SH-SY5Y (cell line): ENCODE measurements at regions not wholly inside any gene's neighbourhood (a gene's known extent, or its start where the extent isn't known, plus 50 kb on each side); places are given as distances from the start of the nearest gene placed in this dataset.

Experiments
- GATA2 ChIP-seq: IDR thresholded peaks from 2 replicates; pipeline ENCODE4 v1.6.1; 2011; ENCODE audit warnings: mild to moderate bottlenecking, low read depth, low read length
- GATA3 ChIP-seq: IDR thresholded peaks from 2 replicates; pipeline ENCODE4 v1.6.1; 2011; ENCODE audit warnings: low read depth, mild to moderate bottlenecking, low read length, moderate library complexity

DNA sequence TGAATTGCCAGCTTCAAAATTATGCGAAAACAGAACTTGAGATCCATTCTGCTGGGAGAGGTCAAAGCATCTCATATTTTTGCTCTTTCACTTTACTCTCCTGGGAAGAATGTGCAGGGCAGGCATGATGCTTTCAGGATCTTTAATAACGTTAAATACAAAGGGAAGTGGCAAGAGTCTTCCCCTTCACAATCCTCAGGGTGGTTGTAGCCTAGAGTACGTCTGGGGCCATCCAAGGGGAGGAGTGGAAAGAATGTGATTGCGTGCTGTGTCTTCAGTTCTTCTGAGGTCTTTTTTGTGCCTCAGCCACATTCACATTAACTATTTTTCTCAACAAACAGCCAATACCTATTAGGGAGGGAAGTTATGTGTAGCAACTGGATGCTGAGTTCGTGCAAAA, 207.3 kb downstream of the HGF start:
- TF ChIP-seq GATA2 (no peak), GATA3 (no peak)
